WTC11 (cell line): ENCODE measurements at regions not wholly inside any gene's neighbourhood (a gene's known extent, or its start where the extent isn't known, plus 50 kb on each side); places are given as distances from the start of the nearest gene placed in this dataset.

Source experiments
- ATAC-seq: fragments of 200-7000 bp; cut with Tn5 transposase; 2 replicates; pipeline ENCODE4 v1.10.0; 2021; ENCODE audit warnings: mild to moderate bottlenecking, moderate library complexity
- CTCF ChIA-PET: fragments of 300-600 bp; sonication (Branson Sonifier 250); formaldehyde crosslinking; loops from one replicate; lab custom pipeline; 2021; ENCODE audit warnings: antibody characterized with exemption; lab: Charles Lee
- POLR2A ChIA-PET: fragments of 350-600 bp; sonication (Branson Sonifier 250); formaldehyde crosslinking; loops from one replicate; lab custom pipeline; 2021; ENCODE audit warnings: antibody characterized with exemption; lab: Charles Lee
- DNase-seq: peaks from one replicate; pipeline ENCODE4 v3.0.0; 2021; ENCODE audit warnings: low spot score
- H3K27ac Mint-ChIP-seq: 2 replicates; pipeline ENCODE4 v1.8.0; 2021; ENCODE audit warnings: mixed read lengths
- H3K27me3 Mint-ChIP-seq: 2 replicates; pipeline ENCODE4 v1.8.0; 2021; ENCODE audit warnings: low read depth, mild to moderate bottlenecking, moderate library complexity, mixed read lengths
- H3K36me3 Mint-ChIP-seq: 2 replicates; pipeline ENCODE4 v1.8.0; 2021; ENCODE audit warnings: mixed read lengths
- H3K4me1 Mint-ChIP-seq: 2 replicates; pipeline ENCODE4 v1.8.0; 2022; ENCODE audit warnings: mixed read lengths
- H3K4me3 Mint-ChIP-seq: 2 replicates; pipeline ENCODE4 v1.8.0; 2021; ENCODE audit warnings: mild to moderate bottlenecking, moderate library complexity, mixed read lengths
- H3K9me3 Mint-ChIP-seq: 2 replicates; pipeline ENCODE4 v1.8.0; 2021; ENCODE audit warnings: mixed read lengths
- CREB1 ChIP-seq: sonication (generic); formaldehyde crosslinking; IDR thresholded peaks from 2 replicates; pipeline ENCODE4 v1.8.0; 2023; ENCODE audit warnings: mild to moderate bottlenecking, missing genetic modification reagents
- CREM ChIP-seq: sonication (generic); formaldehyde crosslinking; IDR thresholded peaks from 2 replicates; pipeline ENCODE4 v1.8.1; 2022; ENCODE audit warnings: mild to moderate bottlenecking, missing genetic modification reagents, moderate library complexity
- ESRRA ChIP-seq: sonication (generic); formaldehyde crosslinking; IDR thresholded peaks from 2 replicates; pipeline ENCODE4 v1.8.1; 2022; ENCODE audit warnings: mild to moderate bottlenecking, missing genetic modification reagents, borderline replicate concordance
- FOXJ3 ChIP-seq: sonication (generic); formaldehyde crosslinking; IDR thresholded peaks from 2 replicates; pipeline ENCODE4 v1.9.0; 2021; ENCODE audit warnings: missing genetic modification reagents, mild to moderate bottlenecking, borderline replicate concordance
- NFATC4 ChIP-seq: fragments of 250-450 bp; sonication (Bioruptor Pico); IDR thresholded peaks from 2 replicates; pipeline ENCODE4 v1.9.0; 2021; ENCODE audit warnings: mild to moderate bottlenecking
- NFYB ChIP-seq: sonication (generic); formaldehyde crosslinking; conservative IDR thresholded peaks from 2 replicates; pipeline ENCODE4 v1.8.0; 2022; ENCODE audit warnings: low read depth, missing genetic modification reagents
- TEAD1 ChIP-seq: sonication (generic); formaldehyde crosslinking; IDR thresholded peaks from 2 replicates; pipeline ENCODE4 v1.8.0; 2022; ENCODE audit warnings: mild to moderate bottlenecking, missing genetic modification reagents
- ZNF263 ChIP-seq: sonication (generic); formaldehyde crosslinking; IDR thresholded peaks from 2 replicates; pipeline ENCODE4 v1.8.1; 2022; ENCODE audit warnings: low read depth, mild to moderate bottlenecking, moderate library complexity, missing genetic modification reagents
- ZNF423 ChIP-seq: fragments of 250-450 bp; sonication (Bioruptor Pico); IDR thresholded peaks from 2 replicates; pipeline ENCODE4 v2.1.2; 2022; ENCODE audit warnings: mild to moderate bottlenecking, moderate library complexity
- TF ChIP-seq, protein P1 (sequence below): sonication (generic); formaldehyde crosslinking; IDR thresholded peaks from 2 replicates; pipeline ENCODE4 v1.8.1; 2023; ENCODE audit warnings: mild to moderate bottlenecking, missing genetic modification reagents, borderline replicate concordance
- TF ChIP-seq, protein P2 (sequence below): sonication (generic); formaldehyde crosslinking; IDR thresholded peaks from 2 replicates; pipeline ENCODE4 v1.8.0; 2022; ENCODE audit warnings: missing genetic modification reagents
- TF ChIP-seq, protein P3 (sequence below): sonication (generic); formaldehyde crosslinking; IDR thresholded peaks from 2 replicates; pipeline ENCODE4 v1.8.1; 2023; ENCODE audit warnings: mild to moderate bottlenecking, missing genetic modification reagents, moderate library complexity
- TF ChIP-seq, protein P4 (sequence below): sonication (generic); formaldehyde crosslinking; conservative IDR thresholded peaks from 2 replicates; pipeline ENCODE4 v1.8.1; 2022; ENCODE audit warnings: mild to moderate bottlenecking, missing genetic modification reagents
- TF ChIP-seq, protein P5 (sequence below): fragments of 250-450 bp; sonication (Bioruptor Pico); IDR thresholded peaks from 2 replicates; pipeline ENCODE4 v1.9.0; 2021; ENCODE audit warnings: mild to moderate bottlenecking
- TF ChIP-seq, protein P6 (sequence below): fragments of 200-600 bp; IDR thresholded peaks from 2 replicates; pipeline ENCODE4 v1.8.0; 2022; ENCODE audit warnings: antibody characterized with exemption
- TF ChIP-seq, protein P7 (sequence below): sonication (generic); formaldehyde crosslinking; IDR thresholded peaks from 2 replicates; pipeline ENCODE4 v1.8.1; 2022; ENCODE audit warnings: low read depth, missing genetic modification reagents, borderline replicate concordance
- TF ChIP-seq, protein P8 (sequence below): sonication (generic); formaldehyde crosslinking; IDR thresholded peaks from 2 replicates; pipeline ENCODE4 v1.8.0; 2022; ENCODE audit warnings: mild to moderate bottlenecking, missing genetic modification reagents
- TF ChIP-seq, protein P9 (sequence below): sonication (generic); formaldehyde crosslinking; IDR thresholded peaks from 2 replicates; pipeline ENCODE4 v1.8.1; 2023; ENCODE audit warnings: mild to moderate bottlenecking, missing genetic modification reagents

DNA sequence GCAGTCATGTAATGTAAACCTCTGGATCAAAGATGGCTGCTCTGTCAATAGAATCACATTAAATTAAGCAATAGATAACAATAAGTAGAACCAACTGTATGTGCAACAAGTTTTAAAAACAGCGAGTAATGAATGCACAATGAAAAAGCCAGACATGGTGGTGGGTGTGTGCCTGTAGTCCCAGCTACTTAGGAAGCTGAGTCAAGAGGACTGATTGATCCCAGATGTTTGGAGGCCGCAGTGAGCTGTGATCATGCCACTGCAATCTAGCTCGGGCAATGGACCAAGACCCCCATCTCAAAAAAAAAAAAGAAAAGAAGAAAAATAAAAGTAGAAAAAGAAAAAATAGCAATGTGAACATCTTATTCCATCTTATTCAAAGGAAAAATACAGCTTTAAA, 558.7 kb upstream of the MMS22L start:
- ATAC-seq (no peak), DNase-seq (no peak)
- Mint-ChIP-seq H3K27me3 (no peaks in the 10 kb centered on the region), H3K27ac (no peak overlapping the region), H3K4me3 (no peak overlapping the region), H3K36me3 (peaks cover 7% of the 10 kb centered on the region; the same call in 1 of the 2 replicates), H3K4me1 (peaks cover 13% of the 10 kb centered on the region), H3K9me3 (no peaks in the 10 kb centered on the region)
- POLR2A ChIA-PET: no interaction called here
- CTCF ChIA-PET: no interaction called here
- TF ChIP-seq, protein P1, sequence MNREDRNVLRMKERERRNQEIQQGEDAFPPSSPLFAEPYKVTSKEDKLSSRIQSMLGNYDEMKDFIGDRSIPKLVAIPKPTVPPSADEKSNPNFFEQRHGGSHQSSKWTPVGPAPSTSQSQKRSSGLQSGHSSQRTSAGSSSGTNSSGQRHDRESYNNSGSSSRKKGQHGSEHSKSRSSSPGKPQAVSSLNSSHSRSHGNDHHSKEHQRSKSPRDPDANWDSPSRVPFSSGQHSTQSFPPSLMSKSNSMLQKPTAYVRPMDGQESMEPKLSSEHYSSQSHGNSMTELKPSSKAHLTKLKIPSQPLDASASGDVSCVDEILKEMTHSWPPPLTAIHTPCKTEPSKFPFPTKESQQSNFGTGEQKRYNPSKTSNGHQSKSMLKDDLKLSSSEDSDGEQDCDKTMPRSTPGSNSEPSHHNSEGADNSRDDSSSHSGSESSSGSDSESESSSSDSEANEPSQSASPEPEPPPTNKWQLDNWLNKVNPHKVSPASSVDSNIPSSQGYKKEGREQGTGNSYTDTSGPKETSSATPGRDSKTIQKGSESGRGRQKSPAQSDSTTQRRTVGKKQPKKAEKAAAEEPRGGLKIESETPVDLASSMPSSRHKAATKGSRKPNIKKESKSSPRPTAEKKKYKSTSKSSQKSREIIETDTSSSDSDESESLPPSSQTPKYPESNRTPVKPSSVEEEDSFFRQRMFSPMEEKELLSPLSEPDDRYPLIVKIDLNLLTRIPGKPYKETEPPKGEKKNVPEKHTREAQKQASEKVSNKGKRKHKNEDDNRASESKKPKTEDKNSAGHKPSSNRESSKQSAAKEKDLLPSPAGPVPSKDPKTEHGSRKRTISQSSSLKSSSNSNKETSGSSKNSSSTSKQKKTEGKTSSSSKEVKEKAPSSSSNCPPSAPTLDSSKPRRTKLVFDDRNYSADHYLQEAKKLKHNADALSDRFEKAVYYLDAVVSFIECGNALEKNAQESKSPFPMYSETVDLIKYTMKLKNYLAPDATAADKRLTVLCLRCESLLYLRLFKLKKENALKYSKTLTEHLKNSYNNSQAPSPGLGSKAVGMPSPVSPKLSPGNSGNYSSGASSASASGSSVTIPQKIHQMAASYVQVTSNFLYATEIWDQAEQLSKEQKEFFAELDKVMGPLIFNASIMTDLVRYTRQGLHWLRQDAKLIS (CRISPR knock-in tag): no peak
- TF ChIP-seq, protein P2, sequence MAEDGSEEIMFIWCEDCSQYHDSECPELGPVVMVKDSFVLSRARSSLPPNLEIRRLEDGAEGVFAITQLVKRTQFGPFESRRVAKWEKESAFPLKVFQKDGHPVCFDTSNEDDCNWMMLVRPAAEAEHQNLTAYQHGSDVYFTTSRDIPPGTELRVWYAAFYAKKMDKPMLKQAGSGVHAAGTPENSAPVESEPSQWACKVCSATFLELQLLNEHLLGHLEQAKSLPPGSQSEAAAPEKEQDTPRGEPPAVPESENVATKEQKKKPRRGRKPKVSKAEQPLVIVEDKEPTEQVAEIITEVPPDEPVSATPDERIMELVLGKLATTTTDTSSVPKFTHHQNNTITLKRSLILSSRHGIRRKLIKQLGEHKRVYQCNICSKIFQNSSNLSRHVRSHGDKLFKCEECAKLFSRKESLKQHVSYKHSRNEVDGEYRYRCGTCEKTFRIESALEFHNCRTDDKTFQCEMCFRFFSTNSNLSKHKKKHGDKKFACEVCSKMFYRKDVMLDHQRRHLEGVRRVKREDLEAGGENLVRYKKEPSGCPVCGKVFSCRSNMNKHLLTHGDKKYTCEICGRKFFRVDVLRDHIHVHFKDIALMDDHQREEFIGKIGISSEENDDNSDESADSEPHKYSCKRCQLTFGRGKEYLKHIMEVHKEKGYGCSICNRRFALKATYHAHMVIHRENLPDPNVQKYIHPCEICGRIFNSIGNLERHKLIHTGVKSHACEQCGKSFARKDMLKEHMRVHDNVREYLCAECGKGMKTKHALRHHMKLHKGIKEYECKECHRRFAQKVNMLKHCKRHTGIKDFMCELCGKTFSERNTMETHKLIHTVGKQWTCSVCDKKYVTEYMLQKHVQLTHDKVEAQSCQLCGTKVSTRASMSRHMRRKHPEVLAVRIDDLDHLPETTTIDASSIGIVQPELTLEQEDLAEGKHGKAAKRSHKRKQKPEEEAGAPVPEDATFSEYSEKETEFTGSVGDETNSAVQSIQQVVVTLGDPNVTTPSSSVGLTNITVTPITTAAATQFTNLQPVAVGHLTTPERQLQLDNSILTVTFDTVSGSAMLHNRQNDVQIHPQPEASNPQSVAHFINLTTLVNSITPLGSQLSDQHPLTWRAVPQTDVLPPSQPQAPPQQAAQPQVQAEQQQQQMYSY (CRISPR knock-in tag): no peak
- TF ChIP-seq CREM (CRISPR knock-in tag) (no peak), NFYB (no peak), TEAD1 (CRISPR knock-in tag) (no peak), ZNF263 (CRISPR knock-in tag) (no peak), CREB1 (CRISPR knock-in tag) (no peak), FOXJ3 (CRISPR knock-in tag) (no peak)
- TF ChIP-seq, protein P3, sequence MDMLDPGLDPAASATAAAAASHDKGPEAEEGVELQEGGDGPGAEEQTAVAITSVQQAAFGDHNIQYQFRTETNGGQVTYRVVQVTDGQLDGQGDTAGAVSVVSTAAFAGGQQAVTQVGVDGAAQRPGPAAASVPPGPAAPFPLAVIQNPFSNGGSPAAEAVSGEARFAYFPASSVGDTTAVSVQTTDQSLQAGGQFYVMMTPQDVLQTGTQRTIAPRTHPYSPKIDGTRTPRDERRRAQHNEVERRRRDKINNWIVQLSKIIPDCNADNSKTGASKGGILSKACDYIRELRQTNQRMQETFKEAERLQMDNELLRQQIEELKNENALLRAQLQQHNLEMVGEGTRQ (CRISPR knock-in tag): no peak
- TF ChIP-seq, protein P4, sequence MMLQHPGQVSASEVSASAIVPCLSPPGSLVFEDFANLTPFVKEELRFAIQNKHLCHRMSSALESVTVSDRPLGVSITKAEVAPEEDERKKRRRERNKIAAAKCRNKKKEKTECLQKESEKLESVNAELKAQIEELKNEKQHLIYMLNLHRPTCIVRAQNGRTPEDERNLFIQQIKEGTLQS: no peak
- TF ChIP-seq, protein P5, sequence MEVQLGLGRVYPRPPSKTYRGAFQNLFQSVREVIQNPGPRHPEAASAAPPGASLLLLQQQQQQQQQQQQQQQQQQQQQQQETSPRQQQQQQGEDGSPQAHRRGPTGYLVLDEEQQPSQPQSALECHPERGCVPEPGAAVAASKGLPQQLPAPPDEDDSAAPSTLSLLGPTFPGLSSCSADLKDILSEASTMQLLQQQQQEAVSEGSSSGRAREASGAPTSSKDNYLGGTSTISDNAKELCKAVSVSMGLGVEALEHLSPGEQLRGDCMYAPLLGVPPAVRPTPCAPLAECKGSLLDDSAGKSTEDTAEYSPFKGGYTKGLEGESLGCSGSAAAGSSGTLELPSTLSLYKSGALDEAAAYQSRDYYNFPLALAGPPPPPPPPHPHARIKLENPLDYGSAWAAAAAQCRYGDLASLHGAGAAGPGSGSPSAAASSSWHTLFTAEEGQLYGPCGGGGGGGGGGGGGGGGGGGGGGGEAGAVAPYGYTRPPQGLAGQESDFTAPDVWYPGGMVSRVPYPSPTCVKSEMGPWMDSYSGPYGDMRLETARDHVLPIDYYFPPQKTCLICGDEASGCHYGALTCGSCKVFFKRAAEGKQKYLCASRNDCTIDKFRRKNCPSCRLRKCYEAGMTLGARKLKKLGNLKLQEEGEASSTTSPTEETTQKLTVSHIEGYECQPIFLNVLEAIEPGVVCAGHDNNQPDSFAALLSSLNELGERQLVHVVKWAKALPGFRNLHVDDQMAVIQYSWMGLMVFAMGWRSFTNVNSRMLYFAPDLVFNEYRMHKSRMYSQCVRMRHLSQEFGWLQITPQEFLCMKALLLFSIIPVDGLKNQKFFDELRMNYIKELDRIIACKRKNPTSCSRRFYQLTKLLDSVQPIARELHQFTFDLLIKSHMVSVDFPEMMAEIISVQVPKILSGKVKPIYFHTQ (CRISPR knock-in tag): no peak

DNA sequence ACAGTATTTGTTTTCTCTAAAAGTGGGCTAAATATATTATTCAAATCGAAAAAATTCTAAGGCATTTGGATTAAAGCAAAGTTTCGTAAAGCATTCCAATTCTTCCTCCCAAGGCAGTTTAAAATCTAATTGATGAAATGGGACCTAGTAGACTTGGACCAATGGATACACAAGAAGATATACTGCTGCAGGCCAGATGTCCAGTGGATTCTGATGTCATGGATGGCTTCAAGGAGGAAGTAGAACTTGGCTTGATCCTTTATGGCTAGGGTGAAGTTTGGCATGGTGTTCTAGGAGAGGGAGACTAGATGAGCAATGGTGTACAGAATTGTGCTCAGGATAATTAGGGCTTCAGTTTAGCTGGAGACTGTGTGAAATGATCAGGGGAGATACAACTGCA, 559.5 kb upstream of the MMS22L start:
- no peak overlapping the region for H3K4me3 Mint-ChIP-seq
- no peaks in the 10 kb centered on the region for H3K9me3 Mint-ChIP-seq
- DNase-seq (no peak), ATAC-seq (no peak)
- peaks cover 7% of the 10 kb centered on the region for H3K4me1 Mint-ChIP-seq
- H3K36me3 Mint-ChIP-seq: peaks cover 7% of the 10 kb centered on the region; the same call in 1 of the 2 replicates
- CTCF ChIA-PET: no interaction called here
- POLR2A ChIA-PET: no interaction called here
- H3K27ac Mint-ChIP-seq: no peak overlapping the region
- no peaks in the 10 kb centered on the region for H3K27me3 Mint-ChIP-seq
- TF ChIP-seq ZNF423 (CRISPR knock-in tag): no peak
- TF ChIP-seq, protein P6, sequence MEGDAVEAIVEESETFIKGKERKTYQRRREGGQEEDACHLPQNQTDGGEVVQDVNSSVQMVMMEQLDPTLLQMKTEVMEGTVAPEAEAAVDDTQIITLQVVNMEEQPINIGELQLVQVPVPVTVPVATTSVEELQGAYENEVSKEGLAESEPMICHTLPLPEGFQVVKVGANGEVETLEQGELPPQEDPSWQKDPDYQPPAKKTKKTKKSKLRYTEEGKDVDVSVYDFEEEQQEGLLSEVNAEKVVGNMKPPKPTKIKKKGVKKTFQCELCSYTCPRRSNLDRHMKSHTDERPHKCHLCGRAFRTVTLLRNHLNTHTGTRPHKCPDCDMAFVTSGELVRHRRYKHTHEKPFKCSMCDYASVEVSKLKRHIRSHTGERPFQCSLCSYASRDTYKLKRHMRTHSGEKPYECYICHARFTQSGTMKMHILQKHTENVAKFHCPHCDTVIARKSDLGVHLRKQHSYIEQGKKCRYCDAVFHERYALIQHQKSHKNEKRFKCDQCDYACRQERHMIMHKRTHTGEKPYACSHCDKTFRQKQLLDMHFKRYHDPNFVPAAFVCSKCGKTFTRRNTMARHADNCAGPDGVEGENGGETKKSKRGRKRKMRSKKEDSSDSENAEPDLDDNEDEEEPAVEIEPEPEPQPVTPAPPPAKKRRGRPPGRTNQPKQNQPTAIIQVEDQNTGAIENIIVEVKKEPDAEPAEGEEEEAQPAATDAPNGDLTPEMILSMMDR: no peak
- TF ChIP-seq, protein P7, sequence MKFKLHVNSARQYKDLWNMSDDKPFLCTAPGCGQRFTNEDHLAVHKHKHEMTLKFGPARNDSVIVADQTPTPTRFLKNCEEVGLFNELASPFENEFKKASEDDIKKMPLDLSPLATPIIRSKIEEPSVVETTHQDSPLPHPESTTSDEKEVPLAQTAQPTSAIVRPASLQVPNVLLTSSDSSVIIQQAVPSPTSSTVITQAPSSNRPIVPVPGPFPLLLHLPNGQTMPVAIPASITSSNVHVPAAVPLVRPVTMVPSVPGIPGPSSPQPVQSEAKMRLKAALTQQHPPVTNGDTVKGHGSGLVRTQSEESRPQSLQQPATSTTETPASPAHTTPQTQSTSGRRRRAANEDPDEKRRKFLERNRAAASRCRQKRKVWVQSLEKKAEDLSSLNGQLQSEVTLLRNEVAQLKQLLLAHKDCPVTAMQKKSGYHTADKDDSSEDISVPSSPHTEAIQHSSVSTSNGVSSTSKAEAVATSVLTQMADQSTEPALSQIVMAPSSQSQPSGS (CRISPR knock-in tag): no peak
- TF ChIP-seq, protein P8, sequence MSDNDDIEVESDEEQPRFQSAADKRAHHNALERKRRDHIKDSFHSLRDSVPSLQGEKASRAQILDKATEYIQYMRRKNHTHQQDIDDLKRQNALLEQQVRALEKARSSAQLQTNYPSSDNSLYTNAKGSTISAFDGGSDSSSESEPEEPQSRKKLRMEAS (CRISPR knock-in tag): no peak
- TF ChIP-seq, protein P4: no peak
- TF ChIP-seq NFATC4: no peak
- no peak for TF ChIP-seq ESRRA (CRISPR knock-in tag)
- TF ChIP-seq, protein P9, sequence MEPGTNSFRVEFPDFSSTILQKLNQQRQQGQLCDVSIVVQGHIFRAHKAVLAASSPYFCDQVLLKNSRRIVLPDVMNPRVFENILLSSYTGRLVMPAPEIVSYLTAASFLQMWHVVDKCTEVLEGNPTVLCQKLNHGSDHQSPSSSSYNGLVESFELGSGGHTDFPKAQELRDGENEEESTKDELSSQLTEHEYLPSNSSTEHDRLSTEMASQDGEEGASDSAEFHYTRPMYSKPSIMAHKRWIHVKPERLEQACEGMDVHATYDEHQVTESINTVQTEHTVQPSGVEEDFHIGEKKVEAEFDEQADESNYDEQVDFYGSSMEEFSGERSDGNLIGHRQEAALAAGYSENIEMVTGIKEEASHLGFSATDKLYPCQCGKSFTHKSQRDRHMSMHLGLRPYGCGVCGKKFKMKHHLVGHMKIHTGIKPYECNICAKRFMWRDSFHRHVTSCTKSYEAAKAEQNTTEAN (CRISPR knock-in tag): no peak
